Omental fat pad (tissue), 3 donors: ENCODE measurements at regions not wholly inside any gene's neighbourhood (a gene's known extent, or its start where the extent isn't known, plus 50 kb on each side); places are given as distances from the start of the nearest gene placed in this dataset.
"Not testable (repeated sequence)": the region's sequence is repeated elsewhere in the genome, so short reads cannot be mapped to it uniquely, and the experiment has no call there.

Source experiments
- ATAC-seq: fragments of 150-250 bp; one replicate; pipeline ENCODE4 v1.9.1; 2016; ENCODE audit warnings: mild to moderate bottlenecking, moderate library complexity; ENCODE audit not compliant: low FRiP score
- DNase-seq: peaks from one replicate; pipeline ENCODE4 v3.0.0-alpha.2; 2019; ENCODE audit warnings: low spot score
- CTCF ChIP-seq, 3 donors: fragments of 450-650 bp; IDR thresholded peaks; one replicate each; pipeline ENCODE4 v1.5.1; 2016 to 2017; ENCODE audit warnings: antibody characterized with exemption in 3 of 3, mild to moderate bottlenecking in 3 of 3, moderate library complexity in 2 of 3

DNA sequence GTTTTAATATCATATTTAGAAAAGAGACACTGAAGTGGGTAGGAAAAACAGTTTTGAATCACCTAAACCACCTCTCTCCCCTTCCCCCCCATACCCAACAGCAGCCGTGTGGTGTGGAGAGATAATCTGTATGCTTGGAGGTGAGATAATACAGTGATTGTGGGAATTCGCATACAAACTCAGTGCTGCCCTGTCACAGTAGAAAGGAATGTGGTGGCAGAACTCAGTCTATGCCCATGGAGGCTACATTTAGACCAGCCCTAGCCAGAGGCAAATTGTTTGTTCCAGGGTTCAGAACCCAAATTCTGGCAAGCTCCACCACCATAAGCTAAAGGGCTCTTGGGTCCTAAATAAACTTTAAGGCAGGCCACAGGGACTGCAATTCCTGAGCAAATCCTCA is 827.0 kb downstream of the C12orf50 start:
- DNase-seq = no peak
- ATAC-seq = no peak
- no peak for TF ChIP-seq CTCF (IDR thresholded peaks at IDR 0.05)

DNA sequence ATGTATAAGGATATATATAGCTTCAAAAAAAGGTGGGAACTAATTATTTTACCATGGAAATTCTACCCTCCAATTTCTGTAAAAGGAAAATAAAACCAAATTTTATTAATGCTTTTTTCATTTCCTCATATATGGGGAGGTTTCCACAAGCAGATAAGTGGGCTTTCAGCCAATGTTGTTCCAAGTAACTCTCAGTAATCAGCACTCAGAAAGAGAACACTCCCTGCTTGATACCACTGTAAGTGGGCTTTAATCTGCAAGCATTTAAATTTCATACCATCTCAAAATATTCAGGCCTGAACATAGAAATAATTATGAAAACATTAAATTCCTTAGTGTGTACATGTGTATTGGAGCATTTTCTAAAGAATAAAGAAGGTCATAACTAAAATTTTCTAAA is 827.6 kb downstream of the C12orf50 start:
- DNase-seq (no peak), ATAC-seq (no peak)
- TF ChIP-seq CTCF (IDR thresholded peaks at IDR 0.05) = no peak

GRCh38 chr12:87200289-87200979 is 828.8 kb downstream of the C12orf50 start:
- no peak for ATAC-seq
- no peak for TF ChIP-seq CTCF (IDR thresholded peaks at IDR 0.05)
- DNase-seq = no peak

DNA sequence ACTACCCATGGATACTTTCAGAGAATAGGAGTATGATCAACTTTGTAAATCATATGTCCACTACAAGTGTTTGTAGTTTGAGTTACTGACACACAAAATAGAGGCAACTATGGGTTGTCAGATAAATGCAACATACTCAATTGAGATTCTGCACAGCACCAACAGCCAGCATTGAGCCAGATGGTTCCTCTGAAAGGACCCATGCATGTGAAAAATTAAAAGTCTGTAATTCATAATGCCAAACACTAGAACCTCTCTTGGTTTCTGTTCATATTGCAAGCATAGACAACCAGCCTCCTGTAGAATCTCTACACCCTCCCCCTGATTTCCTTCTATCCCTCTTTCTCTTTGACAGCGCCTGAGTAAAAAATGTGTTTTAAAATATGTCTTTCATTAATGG is 831.0 kb downstream of the C12orf50 start:
- DNase-seq = no peak
- no peak for ATAC-seq
- no peak for TF ChIP-seq CTCF (IDR thresholded peaks at IDR 0.05)

DNA sequence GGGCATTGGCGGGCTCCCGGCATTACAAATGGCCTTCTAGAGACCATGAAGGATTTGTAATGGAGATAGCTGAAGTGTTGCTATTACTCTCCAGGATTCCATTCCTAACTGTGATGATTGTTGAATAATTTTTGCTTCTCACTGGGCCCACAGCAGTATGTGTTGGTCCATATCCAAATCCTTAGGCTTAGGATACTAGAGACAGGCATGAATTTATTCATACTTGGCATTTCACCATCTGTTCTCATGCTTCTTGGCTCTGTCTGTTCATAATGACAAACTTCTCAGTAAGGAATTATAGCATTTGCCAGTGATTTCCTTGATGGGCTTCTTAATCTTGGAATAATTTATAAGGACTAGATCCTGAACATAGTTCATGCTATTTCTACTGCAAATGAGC is 832.9 kb downstream of the C12orf50 start:
- ATAC-seq (no peak), DNase-seq (no peak)
- TF ChIP-seq CTCF (IDR thresholded peaks at IDR 0.05) = no peak

- not testable (repeated sequence) for ATAC-seq, DNase-seq
Observed at GRCh38 chr12:87194389-87194788, 834.8 kb downstream of the C12orf50 start.

- DNase-seq (no peak), ATAC-seq (no peak)
- no peak for TF ChIP-seq CTCF (IDR thresholded peaks at IDR 0.05)
Observed at GRCh38 chr12:87185367-87185766, 843.8 kb downstream of the C12orf50 start.
